OCI-LY7 (cell line): ENCODE measurements at regions not wholly inside any gene's neighbourhood (a gene's known extent, or its start where the extent isn't known, plus 50 kb on each side); places are given as distances from the start of the nearest gene placed in this dataset.
"Not testable (repeated sequence)": the region's sequence is repeated elsewhere in the genome, so short reads cannot be mapped to it uniquely, and the experiment has no call there.

Experiments used
- BruUV-seq: library from RNA; stranded (reverse); fragments of 400-500 nt; replicated peaks from 2 replicates; lab custom pipeline; 2021; lab: Mats Ljungman, UMichigan
- CTCF ChIA-PET: fragments of 300-600 bp; sonication (Branson Sonifier 250); formaldehyde crosslinking; loops from one replicate; lab custom pipeline; 2022; ENCODE audit warnings: antibody characterized with exemption; ENCODE audit not compliant: unreplicated experiment; lab: Charles Lee
- POLR2A ChIA-PET: fragments of 300-600 bp; sonication (Branson Sonifier 250); formaldehyde crosslinking; loops from one replicate; lab custom pipeline; 2022; ENCODE audit warnings: antibody characterized with exemption; lab: Charles Lee
- DNase-seq: peaks from one replicate; pipeline ENCODE4 v3.0.0-alpha.2; 2015; ENCODE audit warnings: low spot score
- H2AFZ ChIP-seq: fragments of 200-600 bp; sonication (generic), shearing (Covaris generic); 2 replicates; pipeline ENCODE4 v1.6.1; 2014; ENCODE audit warnings: mild to moderate bottlenecking, antibody characterized with exemption, low read length, moderate library complexity
- H3K27ac ChIP-seq: fragments of 200-600 bp; sonication (generic); 2 replicates; pipeline ENCODE4 v1.5.1; 2014; ENCODE audit warnings: mixed run types, low read depth, mild to moderate bottlenecking, moderate library complexity, low read length, inconsistent platforms; ENCODE audit not compliant: poor library complexity, severe bottlenecking
- H3K36me3 ChIP-seq: fragments of 200-600 bp; sonication (generic); 2 replicates; pipeline ENCODE4 v1.6.1; 2014; ENCODE audit warnings: mild to moderate bottlenecking, antibody characterized with exemption, low read length, moderate library complexity, mixed read lengths; ENCODE audit not compliant: insufficient read depth
- H3K4me1 ChIP-seq: fragments of 200-600 bp; sonication (generic); 2 replicates; pipeline ENCODE4 v1.5.1; 2014; ENCODE audit warnings: mild to moderate bottlenecking, low read length; ENCODE audit not compliant: insufficient read depth, poor library complexity, severe bottlenecking
- H3K4me2 ChIP-seq: fragments of 200-600 bp; sonication (generic); 2 replicates; pipeline ENCODE4 v1.6.1; 2014; ENCODE audit warnings: mild to moderate bottlenecking, low read length
- H3K4me3 ChIP-seq: fragments of 200-600 bp; sonication (generic); 2 replicates; pipeline ENCODE4 v1.5.1; 2014; ENCODE audit warnings: mild to moderate bottlenecking, low read depth, low read length; ENCODE audit not compliant: poor library complexity, severe bottlenecking
- H3K79me2 ChIP-seq: fragments of 200-600 bp; sonication (generic); 2 replicates; pipeline ENCODE4 v1.6.1; 2016; ENCODE audit warnings: low read depth, mild to moderate bottlenecking, low read length, moderate library complexity, mixed read lengths; ENCODE audit not compliant: insufficient read depth
- H3K9me2 ChIP-seq: fragments of 200-600 bp; sonication (generic); 2 replicates; pipeline ENCODE4 v1.6.1; 2016; ENCODE audit warnings: mild to moderate bottlenecking, low read length, mixed read lengths; ENCODE audit not compliant: insufficient read depth
- H3K9me3 ChIP-seq: fragments of 200-600 bp; sonication (generic); 2 replicates; pipeline ENCODE4 v1.6.1; 2014; ENCODE audit warnings: mild to moderate bottlenecking, mixed run types, low read length, mixed read lengths
- H4K20me1 ChIP-seq: fragments of 200-600 bp; sonication (generic); 2 replicates; pipeline ENCODE4 v1.6.1; 2014; ENCODE audit warnings: mild to moderate bottlenecking, antibody characterized with exemption, low read length, moderate library complexity, mixed read lengths; ENCODE audit not compliant: insufficient read depth
- EZH2phosphoT487 ChIP-seq: fragments of 200-600 bp; sonication (generic); IDR thresholded peaks from 2 replicates; pipeline ENCODE4 v1.6.1; 2018; ENCODE audit warnings: low read depth, borderline replicate concordance, mild to moderate bottlenecking, mixed run types, antibody characterized with exemption, low read length, moderate library complexity, mixed read lengths
- intact Hi-C: fragments of 100-400 bp; cut with micrococcal nuclease; formaldehyde crosslinking; loops from one replicate; pipeline ENCODE4 v1.10.0; 2022; ENCODE audit not compliant: unreplicated experiment
- TF ChIP-seq, protein P1 (sequence below): fragments of 200-600 bp; sonication (generic); conservative IDR thresholded peaks from 2 replicates; pipeline ENCODE4 v1.5.1; 2014; ENCODE audit warnings: mild to moderate bottlenecking, antibody characterized with exemption, low read length, moderate library complexity, mixed read lengths

DNA sequence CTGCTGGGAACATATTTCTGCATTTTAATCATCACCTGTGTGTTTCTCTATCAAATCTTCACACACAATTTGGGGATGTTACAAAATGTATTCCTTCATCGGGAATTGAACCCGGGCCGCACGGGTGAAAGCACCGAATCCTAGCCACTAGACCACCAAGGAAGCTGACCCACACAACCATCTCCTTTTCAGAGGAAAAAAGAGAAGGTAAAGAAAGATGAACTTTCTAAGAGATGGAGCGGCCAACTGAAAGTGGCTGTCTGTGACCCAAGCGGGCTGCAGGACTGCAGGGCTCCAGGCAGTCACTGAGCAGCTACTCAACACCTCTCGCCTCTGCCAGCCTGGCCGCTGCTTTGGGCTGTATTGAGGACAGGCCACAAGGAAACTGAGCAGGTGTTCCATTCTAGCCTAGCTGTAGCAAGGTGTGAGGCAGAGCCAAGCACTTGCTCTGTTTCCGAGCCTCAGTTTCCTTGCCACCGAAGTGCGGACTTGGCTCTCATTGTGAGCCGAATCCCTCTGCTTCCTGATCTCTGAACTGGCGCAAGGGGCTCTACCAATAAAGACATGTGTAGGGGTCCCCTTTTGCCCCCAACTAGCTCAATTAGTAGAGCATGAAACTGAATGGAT lies 156.9 kb upstream of the NBPF11 start:
- H3K4me2 ChIP-seq = no peak overlapping the region
- intact Hi-C loops = no loop called here
- H3K79me2 ChIP-seq = no peaks in the 10 kb centered on the region
- H3K9me3 ChIP-seq = no peaks in the 10 kb centered on the region
- no peak for DNase-seq
- H3K27ac ChIP-seq = no peak overlapping the region
- peaks cover 3% of the 10 kb centered on the region for H3K4me1 ChIP-seq
- no peak for TF ChIP-seq EZH2phosphoT487
- TF ChIP-seq, protein P1, sequence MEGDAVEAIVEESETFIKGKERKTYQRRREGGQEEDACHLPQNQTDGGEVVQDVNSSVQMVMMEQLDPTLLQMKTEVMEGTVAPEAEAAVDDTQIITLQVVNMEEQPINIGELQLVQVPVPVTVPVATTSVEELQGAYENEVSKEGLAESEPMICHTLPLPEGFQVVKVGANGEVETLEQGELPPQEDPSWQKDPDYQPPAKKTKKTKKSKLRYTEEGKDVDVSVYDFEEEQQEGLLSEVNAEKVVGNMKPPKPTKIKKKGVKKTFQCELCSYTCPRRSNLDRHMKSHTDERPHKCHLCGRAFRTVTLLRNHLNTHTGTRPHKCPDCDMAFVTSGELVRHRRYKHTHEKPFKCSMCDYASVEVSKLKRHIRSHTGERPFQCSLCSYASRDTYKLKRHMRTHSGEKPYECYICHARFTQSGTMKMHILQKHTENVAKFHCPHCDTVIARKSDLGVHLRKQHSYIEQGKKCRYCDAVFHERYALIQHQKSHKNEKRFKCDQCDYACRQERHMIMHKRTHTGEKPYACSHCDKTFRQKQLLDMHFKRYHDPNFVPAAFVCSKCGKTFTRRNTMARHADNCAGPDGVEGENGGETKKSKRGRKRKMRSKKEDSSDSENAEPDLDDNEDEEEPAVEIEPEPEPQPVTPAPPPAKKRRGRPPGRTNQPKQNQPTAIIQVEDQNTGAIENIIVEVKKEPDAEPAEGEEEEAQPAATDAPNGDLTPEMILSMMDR = no peak
- H3K36me3 ChIP-seq = no peaks in the 10 kb centered on the region
- H4K20me1 ChIP-seq = no peaks in the 10 kb centered on the region
- H3K9me2 ChIP-seq = no peaks in the 10 kb centered on the region
- ChIA-PET CTCF (no interaction called here), POLR2A (interaction anchor here (1.0 kb wide), 1 partner anchor 25 kb away, joined by 3 read pairs; no protein-coding TSS in a partner anchor)
- H3K4me3 ChIP-seq = no peak overlapping the region
- H2AFZ ChIP-seq = no peak overlapping the region
- BruUV-seq = no TSS peak

DNA sequence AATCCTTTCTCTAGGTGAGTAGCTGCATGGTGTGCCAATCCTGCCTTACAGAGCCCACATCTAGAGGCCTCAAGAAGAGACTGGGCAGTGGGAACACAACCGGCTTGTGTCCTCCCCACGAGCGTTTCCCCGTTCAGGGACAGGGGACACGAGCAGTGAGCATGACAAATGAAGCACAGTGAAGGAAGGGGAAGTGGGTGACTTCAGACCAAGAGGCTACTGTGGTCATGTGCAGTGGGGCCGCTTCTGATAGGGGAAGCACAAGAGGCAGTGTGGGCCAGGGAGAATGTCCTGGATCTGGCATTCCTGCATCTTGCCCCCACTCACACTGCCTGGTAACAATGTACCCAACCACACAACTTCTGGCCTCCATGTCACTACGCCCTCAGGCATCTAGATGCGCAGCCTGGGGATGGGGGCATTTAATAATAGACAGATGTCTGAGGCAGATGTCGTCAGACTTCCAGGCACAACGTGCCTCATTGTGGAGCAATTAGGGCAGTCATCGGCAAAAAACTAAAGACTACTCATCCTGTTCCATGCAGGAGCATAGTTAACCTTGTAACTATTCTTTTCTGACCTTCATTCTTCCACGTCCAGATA lies 155.6 kb upstream of the NBPF11 start:
- no peaks in the 10 kb centered on the region for H4K20me1 ChIP-seq
- H3K27ac ChIP-seq = no peak overlapping the region
- H3K79me2 ChIP-seq = no peaks in the 10 kb centered on the region
- no peak for DNase-seq
- ChIA-PET CTCF (no interaction called here), POLR2A (no interaction called here)
- peaks cover 11% of the 10 kb centered on the region for H3K4me1 ChIP-seq
- H3K9me3 ChIP-seq = no peaks in the 10 kb centered on the region
- no peak overlapping the region for H2AFZ ChIP-seq
- TF ChIP-seq EZH2phosphoT487 = no peak
- TF ChIP-seq, protein P1 = no peak
- no peaks in the 10 kb centered on the region for H3K9me2 ChIP-seq
- no TSS peak for BruUV-seq
- intact Hi-C loops = no loop called here
- no peak overlapping the region for H3K4me3 ChIP-seq
- H3K36me3 ChIP-seq = no peaks in the 10 kb centered on the region
- H3K4me2 ChIP-seq = no peak overlapping the region

DNA sequence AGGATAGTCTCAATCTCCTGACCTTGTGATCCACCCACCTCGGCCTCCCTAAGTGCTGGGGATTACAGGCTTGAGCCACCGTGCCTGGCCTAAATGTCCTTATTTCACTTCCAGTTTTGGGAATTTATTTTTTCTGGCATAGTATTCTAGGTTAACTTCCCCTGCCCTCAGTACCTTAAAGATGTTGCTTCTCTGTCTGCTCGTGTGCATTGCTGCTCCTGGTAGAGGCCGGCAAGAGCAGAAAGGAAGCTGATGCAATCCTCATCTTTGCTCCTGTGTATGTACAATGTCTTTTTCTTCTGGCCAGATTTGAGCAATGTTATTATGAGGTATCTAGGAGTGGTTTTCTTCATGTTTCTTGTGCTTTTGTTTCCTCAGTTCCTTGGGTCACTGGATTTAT lies 152.9 kb upstream of the NBPF11 start:
- H3K9me3 ChIP-seq, H4K20me1 ChIP-seq, H3K36me3 ChIP-seq, POLR2A ChIA-PET, BruUV-seq, H3K9me2 ChIP-seq, H3K27ac ChIP-seq, H3K4me2 ChIP-seq, intact Hi-C loops, H3K4me3 ChIP-seq, CTCF ChIA-PET, H3K79me2 ChIP-seq, H2AFZ ChIP-seq: not testable (repeated sequence)
- peak; percentile 13 for DNase-seq
- peaks cover 11% of the 10 kb centered on the region for H3K4me1 ChIP-seq

DNA sequence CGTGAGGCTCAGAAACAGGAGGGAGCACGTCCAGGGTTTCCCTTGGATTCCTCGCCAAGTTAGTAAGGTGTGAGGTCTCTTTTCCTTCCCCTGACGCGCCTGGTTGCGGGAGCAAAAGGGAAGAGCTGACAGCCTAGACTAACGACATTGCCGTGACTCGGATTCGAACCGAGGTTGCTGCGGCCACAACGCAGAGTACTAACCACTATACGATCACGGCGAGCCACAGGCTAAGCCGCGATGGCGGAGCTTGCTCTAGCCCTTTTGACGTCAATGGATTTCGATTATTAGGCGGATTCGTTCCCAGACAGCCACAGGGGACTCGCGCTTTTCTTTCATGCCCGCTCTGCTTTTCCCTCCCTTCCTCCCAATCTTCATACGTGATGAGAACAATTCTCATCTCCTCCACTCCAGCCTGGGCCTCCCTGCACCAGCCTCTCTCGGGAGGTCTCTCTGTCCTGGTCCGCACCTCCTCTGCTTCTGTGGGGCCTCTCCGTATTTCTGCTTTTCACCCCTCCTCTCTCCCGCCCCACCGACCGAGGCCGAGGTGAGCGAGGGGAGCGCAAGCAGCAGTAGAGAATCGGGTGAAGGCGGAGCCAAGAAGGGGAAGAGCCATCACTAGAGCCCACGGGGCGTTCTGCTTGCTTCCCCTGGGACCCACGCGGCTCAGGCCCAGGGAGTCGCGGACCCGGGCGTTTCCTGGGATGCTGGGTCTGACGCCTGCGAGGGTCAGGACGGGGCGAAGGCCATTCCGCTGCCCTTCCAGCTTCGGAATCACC lies 150.7 kb upstream of the NBPF11 start:
- peak overlapping the region; percentile 57 for H3K4me2 ChIP-seq
- POLR2A ChIA-PET = interaction anchor here (0.6 to 1.1 kb wide), 2 partner anchors 22 to 104 kb away, joined by 3 to 4 read pairs; no protein-coding TSS in a partner anchor
- H3K9me3 ChIP-seq, H4K20me1 ChIP-seq, H3K9me2 ChIP-seq, H3K27ac ChIP-seq, H3K36me3 ChIP-seq, H3K79me2 ChIP-seq, BruUV-seq, intact Hi-C loops, DNase-seq: not testable (repeated sequence)
- peaks cover 11% of the 10 kb centered on the region for H3K4me1 ChIP-seq
- CTCF ChIA-PET = interaction anchor here (1.0 kb wide), 1 partner anchor 25 kb away, joined by 4 read pairs; no protein-coding TSS in a partner anchor
- peak overlapping the region; percentile 50 for H3K4me3 ChIP-seq
- peak overlapping the region; percentile 7; the same call in 1 of the 2 replicates for H2AFZ ChIP-seq
